PC-9 (cell line): ENCODE measurements at regions not wholly inside any gene's neighbourhood (a gene's known extent, or its start where the extent isn't known, plus 50 kb on each side); places are given as distances from the start of the nearest gene placed in this dataset.

Experiments used
- BruUV-seq: library from RNA; stranded (reverse); fragments of 400-500 nt; replicated peaks from 2 replicates; lab custom pipeline; 2021; lab: Mats Ljungman, UMichigan
- CTCF ChIA-PET: fragments of 300-600 bp; sonication (Branson Sonifier 250); formaldehyde crosslinking; loops from one replicate; lab custom pipeline; 2022; ENCODE audit warnings: antibody characterized with exemption; lab: Charles Lee
- POLR2A ChIA-PET: fragments of 300-600 bp; sonication (Branson Sonifier 250); formaldehyde crosslinking; loops from one replicate; lab custom pipeline; 2022; ENCODE audit warnings: antibody characterized with exemption; ENCODE audit not compliant: unreplicated experiment; lab: Charles Lee
- DNase-seq, 2 experiments: peaks; one replicate each; pipeline versions ENCODE4 v3.0.0 to v3.0.0-alpha.2; 2015 to 2022; ENCODE audit warnings: mixed read lengths in 1 of 2
- H2AFZ ChIP-seq: fragments of 200-600 bp; sonication (generic); 2 replicates; pipeline ENCODE4 v1.8.1; 2017; ENCODE audit warnings: antibody characterized with exemption
- H3F3A ChIP-seq: fragments of 200-600 bp; sonication (generic); 2 replicates; pipeline ENCODE4 v1.8.1; 2017; ENCODE audit warnings: antibody characterized with exemption, mild to moderate bottlenecking, low read depth; ENCODE audit not compliant: insufficient read depth
- H3K27ac ChIP-seq: fragments of 200-600 bp; sonication (generic); 2 replicates; pipeline ENCODE4 v1.6.1; 2016; ENCODE audit warnings: mixed run types
- H3K27me3 ChIP-seq: fragments of 200-600 bp; sonication (generic); 2 replicates; pipeline ENCODE4 v1.6.1; 2016; ENCODE audit warnings: low read depth, mixed run types; ENCODE audit not compliant: insufficient read depth
- H3K36me3 ChIP-seq: fragments of 200-600 bp; sonication (generic); 2 replicates; pipeline ENCODE4 v1.6.1; 2016; ENCODE audit warnings: low read depth, mixed run types
- H3K4me1 ChIP-seq: fragments of 200-600 bp; sonication (generic); replicated peaks from 2 replicates; pipeline ENCODE4 v1.6.1; 2016; ENCODE audit warnings: mixed run types; ENCODE audit not compliant: insufficient read depth
- H3K4me2 ChIP-seq: fragments of 200-600 bp; sonication (generic); 2 replicates; pipeline ENCODE4 v1.6.1; 2017; ENCODE audit warnings: mixed run types
- H3K4me3 ChIP-seq: fragments of 200-600 bp; sonication (generic); 2 replicates; pipeline ENCODE4 v1.6.1; 2016; ENCODE audit warnings: mixed run types
- H3K79me2 ChIP-seq: fragments of 200-600 bp; sonication (generic); 2 replicates; pipeline ENCODE4 v1.6.1; 2017; ENCODE audit warnings: low read depth, mixed run types
- H3K9me2 ChIP-seq: fragments of 200-600 bp; sonication (generic); 2 replicates; pipeline ENCODE4 v1.8.1; 2017; ENCODE audit warnings: mild to moderate bottlenecking; ENCODE audit not compliant: insufficient read depth
- H3K9me3 ChIP-seq: fragments of 200-600 bp; sonication (generic); 2 replicates; pipeline ENCODE4 v1.8.1; 2016; ENCODE audit warnings: low read depth; ENCODE audit not compliant: insufficient read depth
- H4K20me1 ChIP-seq: fragments of 200-600 bp; sonication (generic); 2 replicates; pipeline ENCODE4 v1.8.1; 2017; ENCODE audit not compliant: insufficient read depth
- CTCF ChIP-seq: fragments of 200-600 bp; sonication (generic); conservative IDR thresholded peaks from 2 replicates; pipeline ENCODE4 v1.6.1; 2017; ENCODE audit warnings: mixed run types, antibody characterized with exemption, mild to moderate bottlenecking, moderate library complexity
- EZH2 ChIP-seq: fragments of 200-600 bp; sonication (generic); IDR thresholded peaks from 2 replicates; pipeline ENCODE4 v1.8.0; 2017; ENCODE audit warnings: antibody characterized with exemption, low read depth
- intact Hi-C: fragments of 100-400 bp; cut with micrococcal nuclease; formaldehyde crosslinking; loops from one replicate; pipeline ENCODE4 v1.10.0; 2022; ENCODE audit not compliant: unreplicated experiment

- ChIA-PET CTCF (interaction anchor here (1.0 kb wide), 1 partner anchor 15 kb away, joined by 3 read pairs; no protein-coding TSS in a partner anchor), POLR2A (interaction anchor here (0.7 kb wide), 1 partner anchor 36 kb away, joined by 4 read pairs; no protein-coding TSS in a partner anchor)
- Histone ChIP-seq H3K36me3 (no peaks in the 10 kb centered on the region), H3K4me3 (no peak overlapping the region), H3K27ac (no peak overlapping the region), H3K9me3 (peaks cover 5% of the 10 kb centered on the region; the same call in 1 of the 2 replicates), H3K4me1 (peaks cover 10% of the 10 kb centered on the region; the same call in 1 of the 2 replicates), H4K20me1 (0 out of 2 replicates have a peak, but pooled peaks cover 3% of the 10 kb centered on the region), H3K79me2 (no peaks in the 10 kb centered on the region), H3K9me2 (no peaks in the 10 kb centered on the region), H3K4me2 (no peak overlapping the region), H2AFZ (no peak overlapping the region), H3K27me3 (no peaks in the 10 kb centered on the region), H3F3A (peaks cover 6% of the 10 kb centered on the region; the same call in 1 of the 2 replicates)
- intact Hi-C loops, result loop anchor here (5.0 to 10.0 kb wide), 2 partner anchors 348 to 466 kb away; partner anchors contain the start of gene CAMLG
- DNase-seq, result no peak
- TF ChIP-seq CTCF (no peak), EZH2 (no peak)
- BruUV-seq, result no TSS peak
Measured at GRCh38 chr5:135203019-135203418, 169.0 kb upstream of the PITX1 start.

- Histone ChIP-seq H3K4me3 (no peak overlapping the region), H3F3A (peaks cover 6% of the 10 kb centered on the region; the same call in 1 of the 2 replicates), H3K36me3 (no peaks in the 10 kb centered on the region), H3K9me2 (no peaks in the 10 kb centered on the region), H3K79me2 (no peaks in the 10 kb centered on the region), H3K9me3 (peaks cover 5% of the 10 kb centered on the region; the same call in 1 of the 2 replicates), H2AFZ (no peak overlapping the region), H3K27ac (no peak overlapping the region), H4K20me1 (0 out of 2 replicates have a peak, but pooled peaks cover 3% of the 10 kb centered on the region), H3K27me3 (no peaks in the 10 kb centered on the region), H3K4me1 (peaks cover 8% of the 10 kb centered on the region; the same call in 1 of the 2 replicates), H3K4me2 (no peak overlapping the region)
- POLR2A ChIA-PET, result no interaction called here
- no peak for TF ChIP-seq CTCF
- TF ChIP-seq EZH2, result no peak
- no peak for DNase-seq
- intact Hi-C loops, result loop anchor here (5.0 to 10.0 kb wide), 2 partner anchors 345 to 463 kb away; partner anchors contain the start of gene CAMLG
- BruUV-seq, result no TSS peak
- CTCF ChIA-PET, result no interaction called here
Measured at GRCh38 chr5:135199919-135200318, 165.9 kb upstream of the PITX1 start.

GRCh38 chr5:135196483-135196882, 162.5 kb upstream of the PITX1 start:
- H3K9me3 ChIP-seq, result no peaks in the 10 kb centered on the region
- H3K4me1 ChIP-seq, result 0 out of 2 replicates have a peak, but pooled peaks cover 2% of the 10 kb centered on the region
- no peaks in the 10 kb centered on the region for H3K36me3 ChIP-seq
- H3K27me3 ChIP-seq, result no peaks in the 10 kb centered on the region
- no peak overlapping the region for H3K27ac ChIP-seq
- no peaks in the 10 kb centered on the region for H3K79me2 ChIP-seq
- no peaks in the 10 kb centered on the region for H3K9me2 ChIP-seq
- intact Hi-C loops, result no loop called here
- no peaks in the 10 kb centered on the region for H4K20me1 ChIP-seq
- no peak overlapping the region for H3K4me3 ChIP-seq
- no peak overlapping the region for H3K4me2 ChIP-seq
- CTCF ChIA-PET, result no interaction called here
- no peak overlapping the region for H2AFZ ChIP-seq
- POLR2A ChIA-PET, result interaction anchor here (0.6 kb wide), 1 partner anchor 659 kb away, joined by 6 read pairs; no protein-coding TSS in a partner anchor
- DNase-seq, result no peak
- H3F3A ChIP-seq, result no peaks in the 10 kb centered on the region
- TF ChIP-seq CTCF (no peak), EZH2 (no peak)
- no TSS peak for BruUV-seq
